ENCODE measurements at regions not wholly inside any gene's neighbourhood (a gene's known extent, or its start where the extent isn't known, plus 50 kb on each side); places are given as distances from the start of the nearest gene placed in this dataset.

DNA sequence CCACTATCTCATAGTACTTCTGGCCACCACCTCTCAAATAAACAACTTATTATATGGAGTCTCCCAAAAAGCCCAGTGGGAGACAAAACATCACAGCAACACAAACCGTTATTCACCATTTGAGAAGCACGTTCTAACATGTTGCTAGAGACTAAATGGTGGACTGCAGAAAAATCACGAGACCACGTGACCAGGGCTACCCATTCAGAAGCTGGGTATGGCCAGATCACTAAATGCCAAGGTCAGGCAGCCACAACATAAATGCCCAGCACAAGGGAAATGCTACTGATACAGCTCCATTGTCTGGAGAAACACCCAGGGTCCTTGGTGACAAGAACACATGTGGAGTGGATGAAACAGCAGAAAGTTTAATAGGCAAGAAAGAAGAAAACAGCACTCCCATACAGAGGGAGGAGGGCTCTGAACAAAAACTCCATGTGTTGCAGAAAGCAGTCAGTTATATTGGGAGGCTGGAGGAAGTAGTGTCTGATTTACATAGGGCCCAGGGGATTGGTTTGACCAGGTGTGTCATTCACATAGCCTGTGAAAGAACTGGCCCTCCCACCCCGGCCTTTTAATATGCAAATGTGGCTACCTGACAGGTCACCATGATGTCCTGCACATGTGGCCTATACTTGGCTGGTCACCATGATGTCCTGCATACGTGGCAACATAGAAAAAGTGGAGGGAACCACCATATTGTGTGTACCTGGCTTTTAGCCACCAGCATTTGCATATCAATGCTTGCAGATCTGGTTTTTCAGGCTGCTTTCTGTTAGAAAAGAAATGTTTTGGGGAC, 97.2 kb downstream of the TRIM36 start:
- Mint-ChIP-seq H3K36me3 (ENCODE audit: insufficient read depth) (peaks cover 6% of the 10 kb centered on the region), H3K4me1 (ENCODE audit: low read depth in 2 of 2) (peaks cover 13 to 16% of the 10 kb centered on the region in 2 donors), H3K9me3 (peaks cover 0 to 2% of the 10 kb centered on the region in 2 donors), H3K4me3 (no peak overlapping the region), H3K27ac (peak overlapping the region in 1 of 2 donors; percentile 38), H3K27me3 (peaks cover 22% of the 10 kb centered on the region in 2 donors)
- no peak for ATAC-seq (replicated peaks)
- no peak for DNase-seq

DNA sequence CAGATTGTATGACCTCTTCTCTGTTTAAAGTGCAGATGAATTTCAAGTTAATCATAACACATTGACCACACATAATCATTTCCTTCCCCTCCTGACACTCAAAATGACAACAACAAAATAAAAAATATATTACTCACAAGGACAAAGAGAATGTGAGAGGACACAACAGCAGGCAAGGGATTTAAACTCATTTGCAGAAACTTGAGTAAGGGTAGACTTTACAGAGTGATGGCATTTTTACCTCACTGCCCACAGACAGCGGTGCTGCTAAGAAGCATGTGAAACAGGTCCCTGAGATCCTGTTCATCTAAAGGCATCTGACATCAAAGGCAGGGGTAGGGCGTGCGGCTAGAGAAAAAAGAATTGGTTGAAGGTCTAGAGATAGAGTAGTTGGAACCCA, 99.0 kb downstream of the TRIM36 start:
- Mint-ChIP-seq H3K4me1 (ENCODE audit: low read depth in 2 of 2) (peaks cover 13 to 16% of the 10 kb centered on the region in 2 donors), H3K9me3 (peaks cover 0 to 2% of the 10 kb centered on the region in 2 donors), H3K36me3 (ENCODE audit: insufficient read depth) (peaks cover 6% of the 10 kb centered on the region), H3K27ac (no peak overlapping the region), H3K27me3 (peaks cover 22% of the 10 kb centered on the region in 2 donors), H3K4me3 (peak overlapping the region in 1 of 2 donors; percentile 37)
- no peak for DNase-seq
- peak; percentile 25 for ATAC-seq (replicated peaks)

DNA sequence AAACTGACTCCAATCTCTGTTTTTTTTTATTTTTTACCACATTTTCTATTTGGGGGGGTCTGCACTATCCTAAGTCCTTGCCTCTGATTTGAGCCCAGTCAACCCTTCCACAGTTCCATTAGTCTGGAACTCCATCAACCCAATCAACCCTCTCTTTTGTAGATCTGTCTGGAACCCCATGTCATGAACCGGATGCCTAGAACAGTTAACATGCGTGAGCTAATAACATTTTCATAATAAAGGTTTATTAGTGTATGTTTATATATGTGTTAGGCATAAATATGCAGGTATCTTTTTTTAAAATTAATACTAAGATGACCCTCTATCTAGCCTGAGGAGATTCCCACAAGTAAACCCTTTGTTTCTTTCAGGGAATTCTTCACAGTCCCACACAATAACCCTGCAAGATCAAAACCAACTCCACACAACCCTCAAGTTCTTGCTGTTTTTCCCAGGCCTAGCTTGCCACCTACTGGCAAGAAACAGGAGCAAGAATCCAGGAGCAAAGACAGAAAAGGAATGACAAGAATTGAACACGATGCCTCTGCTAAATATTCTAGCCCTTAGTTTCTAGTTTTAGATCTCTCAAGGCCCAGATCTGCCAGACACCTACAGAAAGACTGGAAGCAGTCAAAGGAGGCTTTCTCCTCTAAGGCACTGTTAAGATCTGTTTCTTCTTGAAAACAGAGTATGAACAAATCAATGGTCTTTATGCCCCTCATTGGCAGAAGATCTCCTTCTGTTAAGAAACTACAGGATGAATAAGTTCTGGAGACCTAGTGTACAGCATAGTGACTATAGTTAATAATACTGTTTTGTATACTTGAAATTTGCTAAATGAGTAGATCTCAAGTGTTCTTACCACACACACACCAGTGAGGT, 100.4 kb downstream of the TRIM36 start:
- DNase-seq: no peak
- Mint-ChIP-seq H3K4me1 (ENCODE audit: low read depth in 2 of 2) (peaks cover 13 to 16% of the 10 kb centered on the region in 2 donors), H3K27ac (peak overlapping the region; percentile 16 to 86)

GRCh38 chr5:115068239-115069086, 101.2 kb downstream of the TRIM36 start:
- Mint-ChIP-seq H3K27ac (peak overlapping the region; percentile 16 to 86), H3K4me3 (peak overlapping the region; percentile 44 to 59), H3K27me3 (peaks cover 16 to 22% of the 10 kb centered on the region in 2 donors), H3K36me3 (ENCODE audit: insufficient read depth) (peaks cover 6% of the 10 kb centered on the region), H3K9me3 (peaks cover 0 to 2% of the 10 kb centered on the region in 2 donors), H3K4me1 (ENCODE audit: low read depth in 2 of 2) (peaks cover 13 to 16% of the 10 kb centered on the region in 2 donors)
- peak; percentile 64 for ATAC-seq (replicated peaks)
- peak in 2 of 3 experiments; percentile 4 to 24 for DNase-seq

More for the DNA sequence above, 100.4 kb downstream of the TRIM36 start:
- ATAC-seq (replicated peaks): no peak
- peaks cover 16 to 22% of the 10 kb centered on the region in 2 donors for H3K27me3 Mint-ChIP-seq
- H3K9me3 Mint-ChIP-seq: peaks cover 0 to 2% of the 10 kb centered on the region in 2 donors
- H3K36me3 Mint-ChIP-seq (ENCODE audit: insufficient read depth): peaks cover 6% of the 10 kb centered on the region
- peak overlapping the region; percentile 44 to 59 for H3K4me3 Mint-ChIP-seq

GRCh38 chr5:115064380-115064779, 105.3 kb downstream of the TRIM36 start:
- no peak for ATAC-seq (replicated peaks)
- H3K27ac Mint-ChIP-seq: no peak overlapping the region
- peaks cover 0 to under 1% of the 10 kb centered on the region in 2 donors for H3K27me3 Mint-ChIP-seq
- H3K4me3 Mint-ChIP-seq: no peak overlapping the region
- peaks cover 6% of the 10 kb centered on the region for H3K36me3 Mint-ChIP-seq (ENCODE audit: insufficient read depth)
- DNase-seq: no peak
- H3K4me1 Mint-ChIP-seq (ENCODE audit: low read depth in 2 of 2): peaks cover 9 to 10% of the 10 kb centered on the region in 2 donors
- H3K9me3 Mint-ChIP-seq: no peaks in the 10 kb centered on the region

DNA sequence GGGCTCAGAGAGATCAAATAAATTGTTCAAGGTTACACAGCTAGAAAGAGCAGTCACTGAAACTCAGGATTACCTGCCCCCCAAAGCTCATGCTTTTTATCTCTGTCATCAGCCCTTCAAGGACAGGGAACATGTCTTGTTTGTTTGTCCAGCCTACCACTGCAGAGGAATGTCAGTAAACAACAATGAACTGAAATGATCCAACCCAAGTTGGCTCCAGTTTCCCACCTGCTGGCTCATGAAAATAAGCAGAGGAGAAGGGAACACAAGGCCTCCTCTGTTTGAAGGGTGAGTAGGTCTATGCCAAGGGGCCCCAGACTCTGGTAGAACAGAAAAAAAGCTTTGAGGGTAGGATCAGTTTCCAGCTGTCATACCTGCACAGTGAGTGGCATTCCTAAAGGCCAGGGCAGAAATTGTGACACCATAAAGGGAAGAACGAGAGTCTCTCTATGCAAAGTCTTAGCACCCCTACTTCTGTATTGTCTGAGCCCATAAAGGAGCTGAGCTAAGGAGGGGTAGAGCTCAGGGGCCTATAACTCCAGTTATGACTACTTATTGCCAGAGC, 115.2 kb downstream of the TRIM36 start:
- Mint-ChIP-seq H3K27ac (no peak overlapping the region), H3K4me1 (ENCODE audit: low read depth in 2 of 2) (no peaks in the 10 kb centered on the region)
- no peak for ATAC-seq (replicated peaks)

GRCh38 chr5:115052948-115053347, 116.8 kb downstream of the TRIM36 start:
- Mint-ChIP-seq H3K4me3 (no peak overlapping the region), H3K9me3 (peaks cover 0 to 2% of the 10 kb centered on the region in 2 donors), H3K27ac (no peak overlapping the region), H3K27me3 (peaks cover 23 to 41% of the 10 kb centered on the region in 2 donors), H3K36me3 (ENCODE audit: insufficient read depth) (no peaks in the 10 kb centered on the region), H3K4me1 (ENCODE audit: low read depth in 2 of 2) (no peaks in the 10 kb centered on the region)
- no peak for ATAC-seq (replicated peaks)
- DNase-seq: no peak

More for the DNA sequence above, 115.2 kb downstream of the TRIM36 start:
- H3K9me3 Mint-ChIP-seq: no peaks in the 10 kb centered on the region
- no peak for DNase-seq
- peaks cover 20 to 29% of the 10 kb centered on the region in 2 donors for H3K27me3 Mint-ChIP-seq
- no peak overlapping the region for H3K4me3 Mint-ChIP-seq
- no peaks in the 10 kb centered on the region for H3K36me3 Mint-ChIP-seq (ENCODE audit: insufficient read depth)

DNA sequence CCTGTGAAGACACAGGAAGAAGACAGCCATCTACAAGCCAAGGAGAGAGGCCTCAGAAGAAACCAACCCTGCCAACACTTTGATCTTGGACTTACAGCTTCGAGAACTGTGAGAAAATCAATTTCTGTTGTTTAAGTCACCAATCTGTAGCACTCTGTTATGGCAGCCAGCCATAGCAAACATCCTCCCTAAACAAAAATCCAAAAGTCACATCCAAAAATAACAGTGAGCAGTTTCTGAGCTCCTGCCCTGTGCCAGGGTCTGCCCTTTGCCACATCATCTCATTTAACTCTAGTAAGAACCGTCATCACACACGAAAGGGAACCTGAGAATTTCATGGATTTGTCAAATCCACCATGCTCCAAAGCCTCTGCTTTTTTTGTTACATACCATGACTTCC, 118.8 kb downstream of the TRIM36 start:
- H3K4me3 Mint-ChIP-seq: no peak overlapping the region
- H3K9me3 Mint-ChIP-seq: peaks cover 0 to 2% of the 10 kb centered on the region in 2 donors
- H3K36me3 Mint-ChIP-seq (ENCODE audit: insufficient read depth): no peaks in the 10 kb centered on the region
- no peak for ATAC-seq (replicated peaks)
- H3K4me1 Mint-ChIP-seq (ENCODE audit: low read depth in 2 of 2): no peaks in the 10 kb centered on the region
- peaks cover 16 to 38% of the 10 kb centered on the region in 2 donors for H3K27me3 Mint-ChIP-seq
- H3K27ac Mint-ChIP-seq: no peak overlapping the region
- DNase-seq: no peak

DNA sequence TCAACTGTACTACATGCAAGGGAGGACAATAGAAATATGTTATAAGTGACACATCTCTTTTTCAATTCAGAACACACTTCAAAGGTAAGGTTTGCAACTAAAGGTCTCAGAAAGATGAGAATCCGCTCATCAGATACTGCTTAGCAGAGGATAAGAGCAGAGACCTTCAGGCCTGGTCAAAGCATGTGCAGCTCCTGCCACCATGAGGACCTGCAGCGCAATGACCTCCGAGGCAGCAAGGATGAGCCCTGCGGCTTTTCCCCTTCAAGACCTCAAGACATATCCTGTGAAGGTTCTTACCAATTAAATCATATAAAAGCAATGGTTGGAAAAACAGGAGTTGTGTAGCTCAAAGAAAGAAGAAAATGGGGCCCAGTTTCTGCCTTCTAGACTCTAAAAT, 135.8 kb downstream of the TRIM36 start:
- Mint-ChIP-seq H3K27me3 (peaks cover 11 to 27% of the 10 kb centered on the region in 2 donors), H3K27ac (no peak overlapping the region), H3K9me3 (peaks cover 2 to 22% of the 10 kb centered on the region in 2 donors), H3K4me3 (no peak overlapping the region), H3K4me1 (ENCODE audit: low read depth in 2 of 2) (no peaks in the 10 kb centered on the region), H3K36me3 (ENCODE audit: insufficient read depth) (no peaks in the 10 kb centered on the region)
- DNase-seq (no peak), ATAC-seq (replicated peaks) (no peak)

DNA sequence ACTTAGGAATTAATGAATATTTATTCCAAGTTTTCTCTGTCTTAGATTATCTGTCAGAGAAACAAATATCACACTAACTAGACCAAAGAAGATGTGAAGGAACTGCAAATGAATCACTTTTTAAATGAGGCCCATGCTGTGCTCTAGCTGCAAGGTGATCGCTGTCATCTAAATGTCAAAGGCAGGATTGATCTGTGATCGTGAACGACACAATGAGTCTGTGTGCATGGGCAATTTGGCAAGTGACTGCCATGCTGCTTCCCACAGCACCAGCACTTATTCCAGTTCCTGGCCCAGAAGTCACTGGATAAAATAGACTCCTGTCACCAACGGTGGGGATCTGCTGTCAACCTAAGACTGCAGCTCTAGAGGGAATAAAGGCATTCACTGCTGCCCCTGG, 141.2 kb downstream of the TRIM36 start:
- Mint-ChIP-seq H3K36me3 (ENCODE audit: insufficient read depth) (no peaks in the 10 kb centered on the region), H3K27ac (no peak overlapping the region)
- ATAC-seq (replicated peaks): no peak

GRCh38 chr5:115024922-115025321, 144.8 kb downstream of the TRIM36 start:
- Mint-ChIP-seq H3K4me3 (no peak overlapping the region), H3K27me3 (peaks cover 0 to 9% of the 10 kb centered on the region in 2 donors), H3K27ac (no peak overlapping the region), H3K36me3 (ENCODE audit: insufficient read depth) (no peaks in the 10 kb centered on the region), H3K4me1 (ENCODE audit: low read depth in 2 of 2) (no peaks in the 10 kb centered on the region), H3K9me3 (no peaks in the 10 kb centered on the region)
- DNase-seq (no peak), ATAC-seq (replicated peaks) (no peak)

More for the DNA sequence above, 141.2 kb downstream of the TRIM36 start:
- Mint-ChIP-seq H3K9me3 (peaks cover 0 to 8% of the 10 kb centered on the region in 2 donors), H3K4me1 (ENCODE audit: low read depth in 2 of 2) (no peaks in the 10 kb centered on the region), H3K27me3 (peaks cover 21 to 27% of the 10 kb centered on the region in 2 donors), H3K4me3 (no peak overlapping the region)
- no peak for DNase-seq

DNA sequence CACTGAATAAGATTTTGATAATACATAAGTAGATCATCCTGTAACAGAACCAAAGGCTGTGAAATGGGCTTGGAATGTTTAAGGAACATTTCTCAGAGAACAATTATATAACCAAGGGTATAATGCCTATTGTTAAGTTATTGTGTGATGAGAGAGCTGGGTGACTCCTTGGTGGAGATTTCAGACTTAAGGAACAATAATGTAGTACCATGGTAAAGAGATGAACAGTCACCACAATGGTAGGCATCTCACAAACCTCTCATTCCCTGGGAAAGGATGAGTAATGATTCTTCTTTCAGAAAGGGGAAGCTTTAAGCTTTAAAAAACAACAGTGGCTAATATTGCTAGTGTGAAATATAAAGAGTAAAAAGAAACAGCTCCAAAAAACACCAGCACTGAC, 147.4 kb downstream of the TRIM36 start:
- Mint-ChIP-seq H3K36me3 (ENCODE audit: insufficient read depth) (no peaks in the 10 kb centered on the region), H3K27me3 (peaks cover 4 to 9% of the 10 kb centered on the region in 2 donors), H3K4me1 (ENCODE audit: low read depth in 2 of 2) (no peaks in the 10 kb centered on the region), H3K27ac (no peak overlapping the region), H3K4me3 (no peak overlapping the region), H3K9me3 (no peaks in the 10 kb centered on the region)
- ATAC-seq (replicated peaks): no peak
- no peak for DNase-seq

Data from effector memory CD8-positive, alpha-beta T cell (primary cell).